GM12878 (cell line): ENCODE measurements at regions not wholly inside any gene's neighbourhood (a gene's known extent, or its start where the extent isn't known, plus 50 kb on each side); places are given as distances from the start of the nearest gene placed in this dataset.

Experiments used
- ATAC-seq: fragments of 200-7000 bp; cut with Tn5 transposase; 3 replicates; pipeline ENCODE4 v1.9.1; 2020; ENCODE audit warnings: mild to moderate bottlenecking, moderate library complexity
- BruUV-seq: library from RNA; stranded (reverse); fragments of 400-500 nt; replicated peaks from 2 replicates; lab custom pipeline; 2021; lab: Mats Ljungman, UMichigan
- CTCF ChIA-PET: fragments of 300-600 bp; sonication (Branson Sonifier 250); formaldehyde crosslinking; extraction: SDS; loops from one replicate; lab custom pipeline; 2021; ENCODE audit warnings: inconsistent platforms; lab: Yijun Ruan, JAX
- POLR2A ChIA-PET: fragments of 350-600 bp; formaldehyde crosslinking; extraction: SDS; loops from one replicate; lab custom pipeline; 2021; ENCODE audit warnings: inconsistent platforms; lab: Charles Lee
- RAD21 ChIA-PET: fragments of 300-600 bp; sonication (Branson Sonifier 250); formaldehyde crosslinking; loops from one replicate; lab custom pipeline; 2023; ENCODE audit warnings: antibody characterized with exemption; ENCODE audit not compliant: unreplicated experiment; lab: Charles Lee
- SMC1A ChIA-PET: fragments of 300-600 bp; sonication (Branson Sonifier 250); formaldehyde crosslinking; loops from one replicate; lab custom pipeline; 2023; ENCODE audit not compliant: unreplicated experiment, uncharacterized antibody; lab: Charles Lee
- DNase-seq: peaks from one replicate; pipeline ENCODE4 v3.0.0-alpha.2; 2011; ENCODE audit warnings: low read depth, low spot score
- FAIRE-seq: peaks from 3 replicates; lab custom pipeline; 2011; peaks lifted over from hg19 to GRCh38; lab: Jason Lieb, UNC
- H2AFZ ChIP-seq: 2 replicates; pipeline ENCODE4 v1.6.0; 2011; ENCODE audit warnings: low read depth, low read length, control low read depth; ENCODE audit not compliant: control insufficient read depth
- H3K27ac ChIP-seq: 2 replicates; pipeline ENCODE4 v1.5.1; 2011; ENCODE audit warnings: control low read depth; ENCODE audit not compliant: control insufficient read depth, insufficient read depth
- H3K27me3 ChIP-seq, 2 experiments: replicated peaks in 1 of 2; 2 replicates each; pipeline versions ENCODE4 v1.6.0 to v1.6.1; 2011; ENCODE audit warnings: low read length in 1 of 2; ENCODE audit not compliant: control insufficient read depth in 2 of 2, insufficient read depth in 2 of 2
- H3K36me3 ChIP-seq, 2 experiments: 2 replicates each; pipeline ENCODE4 v1.5.1; 2011; ENCODE audit warnings: low read length in 1 of 2; ENCODE audit not compliant: control insufficient read depth in 2 of 2, insufficient read depth in 2 of 2
- H3K4me1 ChIP-seq: 2 replicates; pipeline ENCODE4 v1.6.1; 2011; ENCODE audit warnings: mild to moderate bottlenecking, low read length, moderate library complexity, mixed read lengths; ENCODE audit not compliant: control insufficient read depth, insufficient read depth
- H3K4me2 ChIP-seq: 2 replicates; pipeline ENCODE4 v1.6.0; 2011; ENCODE audit warnings: control low read depth; ENCODE audit not compliant: control insufficient read depth, insufficient read depth
- H3K4me3 ChIP-seq: fragments of 200-600 bp; sonication (generic); 2 replicates; pipeline ENCODE4 v1.5.1; 2016
- H3K79me2 ChIP-seq: 2 replicates; pipeline ENCODE4 v1.6.0; 2011; ENCODE audit warnings: low read length; ENCODE audit not compliant: control insufficient read depth, insufficient read depth
- H3K9ac ChIP-seq: 2 replicates; pipeline ENCODE4 v1.8.0; 2011; ENCODE audit warnings: low read length, control low read depth, mixed read lengths; ENCODE audit not compliant: control insufficient read depth, insufficient read depth
- H3K9me3 ChIP-seq: replicated peaks from 3 replicates; pipeline ENCODE4 v1.5.1; 2011; ENCODE audit warnings: mild to moderate bottlenecking, low read length; ENCODE audit not compliant: control insufficient read depth, insufficient read depth
- H4K20me1 ChIP-seq: 2 replicates; pipeline ENCODE4 v1.6.0; 2011; ENCODE audit not compliant: control insufficient read depth, insufficient read depth
- EED ChIP-seq: sonication (generic); IDR thresholded peaks from 2 replicates; pipeline ENCODE4 v1.6.1; 2016; ENCODE audit warnings: antibody characterized with exemption, low read depth
- ETV6 ChIP-seq, 2 experiments: fragments of 450-650 bp in 1 of 2; IDR thresholded peaks in 1 of 2; conservative IDR thresholded peaks in 1 of 2; 2 replicates each; pipeline ENCODE4 v1.6.1; 2014; ENCODE audit warnings: antibody characterized with exemption in 1 of 2, borderline replicate concordance in 1 of 2, low read depth in 1 of 2, mild to moderate bottlenecking in 1 of 2, moderate library complexity in 1 of 2
- HDAC2 ChIP-seq: fragments of 200-600 bp; sonication (generic); IDR thresholded peaks from 2 replicates; pipeline ENCODE4 v1.6.1; 2017
- HDGF ChIP-seq: fragments of 450-650 bp; IDR thresholded peaks from 2 replicates; pipeline ENCODE4 v1.6.1; 2016; ENCODE audit warnings: antibody characterized with exemption
- IKZF1 ChIP-seq: fragments of 450-650 bp; conservative IDR thresholded peaks from 2 replicates; pipeline ENCODE4 v1.6.1; 2017; ENCODE audit warnings: antibody characterized with exemption, mild to moderate bottlenecking
- KAT2A ChIP-seq: conservative IDR thresholded peaks from 2 replicates; pipeline ENCODE4 v1.6.1; 2011; ENCODE audit warnings: low read depth, low read length; ENCODE audit not compliant: control insufficient read depth
- MEF2B ChIP-seq: fragments of 450-650 bp; IDR thresholded peaks from 2 replicates; pipeline ENCODE4 v1.6.1; 2018; ENCODE audit warnings: mild to moderate bottlenecking, moderate library complexity; ENCODE audit not compliant: partially characterized antibody, poor library complexity, severe bottlenecking
- MXI1 ChIP-seq: fragments of 150-350 bp; IDR thresholded peaks from 2 replicates; pipeline ENCODE4 v1.6.1; 2011; ENCODE audit warnings: low read depth, mild to moderate bottlenecking, inconsistent platforms, low read length, improper control_type of control experiment
- RFX5 ChIP-seq: IDR thresholded peaks from 2 replicates; pipeline ENCODE4 v1.6.1; 2011; ENCODE audit warnings: low read depth, low read length, improper control_type of control experiment
- SIN3A ChIP-seq: IDR thresholded peaks from 2 replicates; pipeline ENCODE4 v1.6.1; 2012; ENCODE audit warnings: low read depth, low read length, improper control_type of control experiment
- TARDBP ChIP-seq: IDR thresholded peaks from 2 replicates; pipeline ENCODE4 v1.6.1; 2016; ENCODE audit warnings: borderline replicate concordance
- ZBED1 ChIP-seq: IDR thresholded peaks from 2 replicates; pipeline ENCODE4 v1.6.1; 2016; ENCODE audit warnings: borderline replicate concordance
- ZNF207 ChIP-seq: fragments of 450-650 bp; IDR thresholded peaks from 2 replicates; pipeline ENCODE4 v1.6.1; 2014; ENCODE audit warnings: antibody characterized with exemption, mild to moderate bottlenecking, borderline replicate concordance
- ZNF217 ChIP-seq: fragments of 450-650 bp; IDR thresholded peaks from 2 replicates; pipeline ENCODE4 v1.6.1; 2017; ENCODE audit warnings: antibody characterized with exemption, mild to moderate bottlenecking
- ZNF622 ChIP-seq: fragments of 450-650 bp; IDR thresholded peaks from 2 replicates; pipeline ENCODE4 v1.6.1; 2017; ENCODE audit warnings: mild to moderate bottlenecking, inconsistent platforms
- WGBS: methylation state at CpG from one replicate; pipeline ENCODE4 v1.1.6; 2016; ENCODE audit warnings: low lambda C conversion rate; ENCODE audit not compliant: insufficient replicate concordance, insufficient coverage; ENCODE audit errors: missing lambda C conversion rate; 5-methylcytosine and 5-hydroxymethylcytosine counted together
- in situ Hi-C: fragments of 300-500 bp; cut with MboI; formaldehyde crosslinking; loops from 9 replicates; pipeline ENCODE4 v1.14.3; 2018; ENCODE audit warnings: mixed read lengths
- intact Hi-C: fragments of 100-400 bp; cut with micrococcal nuclease; formaldehyde crosslinking; loops from one replicate; pipeline ENCODE4 v1.14.2; 2022; ENCODE audit not compliant: unreplicated experiment
- TF ChIP-seq, protein P1 (sequence below): IDR thresholded peaks from 2 replicates; pipeline ENCODE4 v1.6.1; 2011; ENCODE audit warnings: low read depth, mild to moderate bottlenecking, low read length, moderate library complexity, borderline replicate concordance; ENCODE audit errors: extremely low read depth
- TF ChIP-seq, protein P2 (sequence below): fragments of 450-650 bp; IDR thresholded peaks from 2 replicates; pipeline ENCODE4 v1.6.1; 2017; ENCODE audit warnings: low read depth, mild to moderate bottlenecking, moderate library complexity
- TF ChIP-seq, protein P3 (sequence below): IDR thresholded peaks from 2 replicates; pipeline ENCODE4 v1.6.1; 2012; ENCODE audit warnings: low read length, inconsistent platforms
- TF ChIP-seq, protein P4 (sequence below): fragments of 450-650 bp; IDR thresholded peaks from 2 replicates; pipeline ENCODE4 v1.6.1; 2018; ENCODE audit warnings: mild to moderate bottlenecking, low read depth, moderate library complexity; ENCODE audit not compliant: partially characterized antibody

DNA sequence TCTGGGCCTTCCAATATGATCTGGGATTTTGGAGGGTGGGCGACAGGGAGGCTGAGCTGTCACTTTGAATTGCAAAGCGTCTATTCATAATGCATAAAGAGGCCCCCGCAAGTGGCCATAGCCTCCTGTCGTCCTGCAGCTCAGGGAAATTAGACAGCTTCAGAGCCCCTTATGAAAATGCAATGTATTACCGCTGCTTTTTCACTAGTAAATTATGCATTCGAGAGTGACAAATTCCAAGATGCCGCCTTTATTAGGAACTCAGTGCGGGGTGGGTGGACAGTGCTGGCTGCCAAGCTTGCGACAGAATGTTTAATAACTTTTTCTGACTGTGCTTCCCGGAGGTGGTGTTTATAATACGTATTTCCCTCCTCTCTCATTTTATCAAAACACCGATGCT lies 168.5 kb downstream of the DHX35 start:
- no peak for FAIRE-seq
- CTCF ChIA-PET: no interaction called here
- SMC1A ChIA-PET: no interaction called here

More for the DNA sequence above, 168.5 kb downstream of the DHX35 start:
- no peaks in the 10 kb centered on the region for H3K9me3 ChIP-seq
- BruUV-seq: no TSS peak
- WGBS: 51% methylated on average over 12 of the region's 12 CpGs
- H3K79me2 ChIP-seq: no peaks in the 10 kb centered on the region
- no peak overlapping the region for H3K4me2 ChIP-seq
- no peak for TF ChIP-seq ZNF217
- no peak for TF ChIP-seq EED
- TF ChIP-seq ZBED1: no peak
- no peak for TF ChIP-seq MXI1
- TF ChIP-seq, protein P1, sequence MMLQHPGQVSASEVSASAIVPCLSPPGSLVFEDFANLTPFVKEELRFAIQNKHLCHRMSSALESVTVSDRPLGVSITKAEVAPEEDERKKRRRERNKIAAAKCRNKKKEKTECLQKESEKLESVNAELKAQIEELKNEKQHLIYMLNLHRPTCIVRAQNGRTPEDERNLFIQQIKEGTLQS: no peak
- TF ChIP-seq, protein P2, sequence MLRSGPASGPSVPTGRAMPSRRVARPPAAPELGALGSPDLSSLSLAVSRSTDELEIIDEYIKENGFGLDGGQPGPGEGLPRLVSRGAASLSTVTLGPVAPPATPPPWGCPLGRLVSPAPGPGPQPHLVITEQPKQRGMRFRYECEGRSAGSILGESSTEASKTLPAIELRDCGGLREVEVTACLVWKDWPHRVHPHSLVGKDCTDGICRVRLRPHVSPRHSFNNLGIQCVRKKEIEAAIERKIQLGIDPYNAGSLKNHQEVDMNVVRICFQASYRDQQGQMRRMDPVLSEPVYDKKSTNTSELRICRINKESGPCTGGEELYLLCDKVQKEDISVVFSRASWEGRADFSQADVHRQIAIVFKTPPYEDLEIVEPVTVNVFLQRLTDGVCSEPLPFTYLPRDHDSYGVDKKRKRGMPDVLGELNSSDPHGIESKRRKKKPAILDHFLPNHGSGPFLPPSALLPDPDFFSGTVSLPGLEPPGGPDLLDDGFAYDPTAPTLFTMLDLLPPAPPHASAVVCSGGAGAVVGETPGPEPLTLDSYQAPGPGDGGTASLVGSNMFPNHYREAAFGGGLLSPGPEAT: no peak
- TF ChIP-seq, protein P3, sequence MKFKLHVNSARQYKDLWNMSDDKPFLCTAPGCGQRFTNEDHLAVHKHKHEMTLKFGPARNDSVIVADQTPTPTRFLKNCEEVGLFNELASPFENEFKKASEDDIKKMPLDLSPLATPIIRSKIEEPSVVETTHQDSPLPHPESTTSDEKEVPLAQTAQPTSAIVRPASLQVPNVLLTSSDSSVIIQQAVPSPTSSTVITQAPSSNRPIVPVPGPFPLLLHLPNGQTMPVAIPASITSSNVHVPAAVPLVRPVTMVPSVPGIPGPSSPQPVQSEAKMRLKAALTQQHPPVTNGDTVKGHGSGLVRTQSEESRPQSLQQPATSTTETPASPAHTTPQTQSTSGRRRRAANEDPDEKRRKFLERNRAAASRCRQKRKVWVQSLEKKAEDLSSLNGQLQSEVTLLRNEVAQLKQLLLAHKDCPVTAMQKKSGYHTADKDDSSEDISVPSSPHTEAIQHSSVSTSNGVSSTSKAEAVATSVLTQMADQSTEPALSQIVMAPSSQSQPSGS: no peak
- TF ChIP-seq IKZF1: no peak
- no peak for TF ChIP-seq HDAC2
- TF ChIP-seq RFX5: no peak
- TF ChIP-seq, protein P4, sequence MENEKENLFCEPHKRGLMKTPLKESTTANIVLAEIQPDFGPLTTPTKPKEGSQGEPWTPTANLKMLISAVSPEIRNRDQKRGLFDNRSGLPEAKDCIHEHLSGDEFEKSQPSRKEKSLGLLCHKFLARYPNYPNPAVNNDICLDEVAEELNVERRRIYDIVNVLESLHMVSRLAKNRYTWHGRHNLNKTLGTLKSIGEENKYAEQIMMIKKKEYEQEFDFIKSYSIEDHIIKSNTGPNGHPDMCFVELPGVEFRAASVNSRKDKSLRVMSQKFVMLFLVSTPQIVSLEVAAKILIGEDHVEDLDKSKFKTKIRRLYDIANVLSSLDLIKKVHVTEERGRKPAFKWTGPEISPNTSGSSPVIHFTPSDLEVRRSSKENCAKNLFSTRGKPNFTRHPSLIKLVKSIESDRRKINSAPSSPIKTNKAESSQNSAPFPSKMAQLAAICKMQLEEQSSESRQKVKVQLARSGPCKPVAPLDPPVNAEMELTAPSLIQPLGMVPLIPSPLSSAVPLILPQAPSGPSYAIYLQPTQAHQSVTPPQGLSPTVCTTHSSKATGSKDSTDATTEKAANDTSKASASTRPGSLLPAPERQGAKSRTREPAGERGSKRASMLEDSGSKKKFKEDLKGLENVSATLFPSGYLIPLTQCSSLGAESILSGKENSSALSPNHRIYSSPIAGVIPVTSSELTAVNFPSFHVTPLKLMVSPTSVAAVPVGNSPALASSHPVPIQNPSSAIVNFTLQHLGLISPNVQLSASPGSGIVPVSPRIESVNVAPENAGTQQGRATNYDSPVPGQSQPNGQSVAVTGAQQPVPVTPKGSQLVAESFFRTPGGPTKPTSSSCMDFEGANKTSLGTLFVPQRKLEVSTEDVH: no peak
- no peak for TF ChIP-seq ZNF207
- no peak for TF ChIP-seq SIN3A
- no peak for TF ChIP-seq HDGF
- TF ChIP-seq ETV6 (conservative IDR thresholded peaks at IDR 0.05 in 1 of 2, IDR thresholded peaks at IDR 0.05 in 1 of 2; ENCODE audit: borderline replicate concordance in 1 of 2, low read depth in 1 of 2): no peak
- no peak for TF ChIP-seq KAT2A
- no peak for TF ChIP-seq MEF2B
- no peak for TF ChIP-seq TARDBP
- TF ChIP-seq ZNF622: no peak
- H3K27ac ChIP-seq: no peak overlapping the region
- no peaks in the 10 kb centered on the region for H3K36me3 ChIP-seq
- intact Hi-C loops (loop anchor here (10.0 kb wide), 1 partner anchor 56 kb away; no protein-coding TSS in a partner anchor), in situ Hi-C loops (no loop called here)
- no peak overlapping the region for H3K9ac ChIP-seq
- no peaks in the 10 kb centered on the region for H3K27me3 ChIP-seq
- DNase-seq: no peak
- no peak for ATAC-seq
- RAD21 ChIA-PET: no interaction called here
- H2AFZ ChIP-seq: no peak overlapping the region
- H3K4me1 ChIP-seq: no peaks in the 10 kb centered on the region
- no peaks in the 10 kb centered on the region for H4K20me1 ChIP-seq
- H3K4me3 ChIP-seq: no peak overlapping the region
- POLR2A ChIA-PET: no interaction called here
